ENCODE measurements at regions not wholly inside any gene's neighbourhood (a gene's known extent, or its start where the extent isn't known, plus 50 kb on each side); places are given as distances from the start of the nearest gene placed in this dataset.

DNA sequence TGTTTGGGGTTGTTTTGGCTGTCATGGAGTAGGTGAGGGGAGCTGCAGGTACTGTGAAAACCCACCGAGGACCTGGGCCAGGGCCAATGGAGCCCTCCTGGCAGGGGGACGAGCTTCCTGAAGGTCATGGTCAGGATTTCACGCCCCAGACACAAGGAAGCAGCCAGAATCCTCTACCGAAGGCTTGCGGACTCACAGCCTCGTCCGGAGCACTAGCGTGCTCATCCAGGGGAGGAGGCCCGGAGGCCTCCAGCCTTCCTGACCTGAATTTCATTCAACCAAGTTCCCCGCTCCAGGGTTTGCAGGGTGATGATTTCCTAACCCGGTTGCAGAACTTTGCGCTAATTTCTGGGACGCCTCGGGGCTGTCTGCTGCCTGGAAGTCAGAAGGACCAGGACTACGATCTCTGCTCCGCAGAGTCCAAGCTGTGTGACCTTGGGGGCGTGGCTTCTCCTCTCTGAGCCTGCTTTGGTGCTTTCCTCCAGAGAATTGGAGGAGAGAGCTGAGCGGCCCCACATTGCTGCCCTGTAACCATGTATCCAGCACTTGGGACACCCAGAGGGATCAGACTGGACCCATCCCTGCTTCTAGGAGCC lies 56.2 kb upstream of the ADRA2C start:
- ChIA-PET CTCF (no interaction called here), POLR2A (no interaction called here)
- no peak overlapping the region for H3K4me3 Mint-ChIP-seq (ENCODE audit: unreplicated experiment)
- intact Hi-C loops (cut with micrococcal nuclease; ENCODE audit: unreplicated experiment) = no loop called here
- H3K36me3 ChIP-seq (ENCODE audit: control insufficient read depth, insufficient read depth, low read length) = no peaks in the 10 kb centered on the region
- no peak for TF ChIP-seq CTCF (IDR thresholded peaks at IDR 0.05; ENCODE audit: insufficient read depth in 1 of 2, low read depth in 1 of 2, low read length in 1 of 2, severe bottlenecking in 1 of 2, unreplicated experiment in 1 of 2)
- H3K4me3 ChIP-seq (ENCODE audit: low read depth, low read length) = no peak overlapping the region
- no peak for DNase-seq
- H3K27me3 ChIP-seq (replicated peaks; ENCODE audit: control insufficient read depth, insufficient read depth, low read length) = no peaks in the 10 kb centered on the region
- H3K9me3 ChIP-seq = no peaks in the 10 kb centered on the region
- no peaks in the 10 kb centered on the region for H3K4me1 ChIP-seq
- H3K9me3 Mint-ChIP-seq (ENCODE audit: unreplicated experiment) = no peaks in the 10 kb centered on the region
- H3K27me3 Mint-ChIP-seq (ENCODE audit: insufficient read depth, unreplicated experiment) = no peaks in the 10 kb centered on the region
- BruUV-seq (replicated peaks) = no TSS peak
- no peak overlapping the region for H3K27ac Mint-ChIP-seq (ENCODE audit: unreplicated experiment)
- no peaks in the 10 kb centered on the region for H3K36me3 Mint-ChIP-seq (ENCODE audit: insufficient read depth, unreplicated experiment)
- H3K4me1 Mint-ChIP-seq (ENCODE audit: low read depth, unreplicated experiment) = no peaks in the 10 kb centered on the region

- DNase-seq = no peak
- Mint-ChIP-seq H3K4me3 (ENCODE audit: unreplicated experiment) (no peak overlapping the region), H3K9me3 (ENCODE audit: unreplicated experiment) (no peaks in the 10 kb centered on the region), H3K4me1 (ENCODE audit: low read depth, unreplicated experiment) (no peaks in the 10 kb centered on the region), H3K36me3 (ENCODE audit: insufficient read depth, unreplicated experiment) (no peaks in the 10 kb centered on the region), H3K27ac (ENCODE audit: unreplicated experiment) (no peak overlapping the region), H3K27me3 (ENCODE audit: insufficient read depth, unreplicated experiment) (no peaks in the 10 kb centered on the region)
- Histone ChIP-seq H3K36me3 (ENCODE audit: control insufficient read depth, insufficient read depth, low read length) (no peaks in the 10 kb centered on the region), H3K4me1 (no peaks in the 10 kb centered on the region), H3K4me3 (ENCODE audit: low read depth, low read length) (no peak overlapping the region), H3K27me3 (replicated peaks; ENCODE audit: control insufficient read depth, insufficient read depth, low read length) (no peaks in the 10 kb centered on the region), H3K9me3 (no peaks in the 10 kb centered on the region)
- intact Hi-C loops (cut with micrococcal nuclease; ENCODE audit: unreplicated experiment) = no loop called here
- POLR2A ChIA-PET = no interaction called here
- BruUV-seq (replicated peaks) = no TSS peak
- CTCF ChIA-PET = no interaction called here
- no peak for TF ChIP-seq CTCF (IDR thresholded peaks at IDR 0.05; ENCODE audit: insufficient read depth in 1 of 2, low read depth in 1 of 2, low read length in 1 of 2, severe bottlenecking in 1 of 2, unreplicated experiment in 1 of 2)
These were observed 56.9 kb upstream of the ADRA2C start for GRCh38 chr4:3709061-3709845.

- no peaks in the 10 kb centered on the region for H3K27me3 Mint-ChIP-seq (ENCODE audit: insufficient read depth, unreplicated experiment)
- no TSS peak for BruUV-seq (replicated peaks)
- POLR2A ChIA-PET = no interaction called here
These were observed 57.6 kb upstream of the ADRA2C start for GRCh38 chr4:3708611-3709010.

More at GRCh38 chr4:3708611-3709010, 57.6 kb upstream of the ADRA2C start:
- Mint-ChIP-seq H3K9me3 (ENCODE audit: unreplicated experiment) (no peaks in the 10 kb centered on the region), H3K27ac (ENCODE audit: unreplicated experiment) (no peak overlapping the region), H3K4me3 (ENCODE audit: unreplicated experiment) (no peak overlapping the region), H3K4me1 (ENCODE audit: low read depth, unreplicated experiment) (no peaks in the 10 kb centered on the region), H3K36me3 (ENCODE audit: insufficient read depth, unreplicated experiment) (no peaks in the 10 kb centered on the region)
- CTCF ChIA-PET = no interaction called here
- Histone ChIP-seq H3K27me3 (replicated peaks; ENCODE audit: control insufficient read depth, insufficient read depth, low read length) (no peaks in the 10 kb centered on the region), H3K4me1 (no peaks in the 10 kb centered on the region), H3K36me3 (ENCODE audit: control insufficient read depth, insufficient read depth, low read length) (no peaks in the 10 kb centered on the region), H3K9me3 (no peaks in the 10 kb centered on the region), H3K4me3 (ENCODE audit: low read depth, low read length) (no peak overlapping the region)
- TF ChIP-seq CTCF (IDR thresholded peaks at IDR 0.05; ENCODE audit: insufficient read depth in 1 of 2, low read depth in 1 of 2, low read length in 1 of 2, severe bottlenecking in 1 of 2, unreplicated experiment in 1 of 2) = no peak
- intact Hi-C loops (cut with micrococcal nuclease; ENCODE audit: unreplicated experiment) = no loop called here
- DNase-seq = no peak
